H1 (cell line): ENCODE measurements at regions not wholly inside any gene's neighbourhood (a gene's known extent, or its start where the extent isn't known, plus 50 kb on each side); places are given as distances from the start of the nearest gene placed in this dataset.

Experiments
- CTCF ChIA-PET: fragments of 300-600 bp; sonication (Branson Sonifier 250); formaldehyde crosslinking; loops from one replicate; lab custom pipeline; 2021; ENCODE audit not compliant: partially characterized antibody; lab: Charles Lee
- POLR2A ChIA-PET: fragments of 300-600 bp; sonication (Branson Sonifier 250); formaldehyde crosslinking; loops from one replicate; lab custom pipeline; 2021; ENCODE audit warnings: inconsistent platforms; ENCODE audit not compliant: partially characterized antibody; lab: Charles Lee
- DNase-seq, 2 experiments: peaks; one replicate each; pipeline versions ENCODE4 v3.0.0 to v3.0.0-alpha.2; 2010 to 2022; ENCODE audit warnings: low spot score in 2 of 2, low read depth in 1 of 2, mixed read lengths in 1 of 2
- FAIRE-seq: peaks from 2 replicates; lab custom pipeline; 2011; peaks lifted over from hg19 to GRCh38; lab: Jason Lieb, UNC
- H2AFZ ChIP-seq: 2 replicates; pipeline ENCODE4 v1.8.1; 2012; ENCODE audit warnings: low read length, inconsistent platforms
- H2AK5ac ChIP-seq: 2 replicates; pipeline ENCODE4 v1.6.1; 2013; ENCODE audit warnings: low read depth, low read length
- H2BK120ac ChIP-seq: replicated peaks from 2 replicates; pipeline ENCODE3; 2013; ENCODE audit warnings: low read depth, low read length, inconsistent platforms
- H2BK12ac ChIP-seq: 2 replicates; pipeline ENCODE4 v1.6.1; 2013; ENCODE audit warnings: low read depth, low read length
- H2BK15ac ChIP-seq: 2 replicates; pipeline ENCODE4 v1.6.1; 2013; ENCODE audit warnings: low read length
- H2BK20ac ChIP-seq: 2 replicates; pipeline ENCODE4 v1.6.1; 2013; ENCODE audit warnings: low read length
- H2BK5ac ChIP-seq: 2 replicates; pipeline ENCODE4 v1.6.1; 2013; ENCODE audit warnings: low read depth, low read length
- H3K14ac ChIP-seq: 2 replicates; pipeline ENCODE4 v1.6.1; 2013; ENCODE audit warnings: inconsistent platforms; ENCODE audit not compliant: insufficient read length
- H3K18ac ChIP-seq: 2 replicates; pipeline ENCODE4 v1.6.1; 2013; ENCODE audit warnings: low read length; ENCODE audit errors: extremely low read depth
- H3K23ac ChIP-seq: 2 replicates; pipeline ENCODE4 v1.6.1; 2013; ENCODE audit warnings: inconsistent platforms; ENCODE audit not compliant: insufficient read length
- H3K23me2 ChIP-seq: 2 replicates; pipeline ENCODE4 v1.6.1; 2013; ENCODE audit warnings: low read depth, low read length
- H3K27ac ChIP-seq: 2 replicates; pipeline ENCODE4 v1.6.1; 2011; ENCODE audit warnings: low read depth, low read length, inconsistent platforms
- H3K27me3 ChIP-seq, 4 experiments: replicated peaks in 1 of 4; 1 replicate in 1 of 4; 2 replicates in 3 of 4; pipeline versions ENCODE4 v1.6.1 to v1.8.1; 2011 to 2013; ENCODE audit warnings: low read length in 3 of 4, mild to moderate bottlenecking in 3 of 4, inconsistent platforms in 2 of 4, mixed read lengths in 2 of 4, moderate library complexity in 1 of 4; ENCODE audit not compliant: control insufficient read depth in 3 of 4, insufficient read depth in 3 of 4; ENCODE audit errors: extremely low read depth in 1 of 4
- H3K36me3 ChIP-seq, 4 experiments: 2 replicates each; pipeline versions ENCODE4 v1.6.1 to v1.8.1; 2011 to 2013; ENCODE audit warnings: mild to moderate bottlenecking in 4 of 4, low read length in 3 of 4, moderate library complexity in 2 of 4, control low read depth in 1 of 4, inconsistent platforms in 1 of 4; ENCODE audit not compliant: insufficient read depth in 4 of 4, control insufficient read depth in 2 of 4
- H3K4ac ChIP-seq: replicated peaks from 2 replicates; pipeline ENCODE3; 2013; ENCODE audit warnings: low read length, low read depth, mixed read lengths, inconsistent platforms; ENCODE audit not compliant: insufficient read length
- H3K4me1 ChIP-seq, 4 experiments: replicated peaks in 1 of 4; 1 replicate in 1 of 4; 2 replicates in 3 of 4; pipeline versions ENCODE4 v1.6.1 to v1.8.1; 2011 to 2013; ENCODE audit warnings: low read length in 3 of 4, inconsistent platforms in 2 of 4, mixed read lengths in 1 of 4; ENCODE audit not compliant: insufficient read depth in 4 of 4, control insufficient read depth in 3 of 4
- H3K4me2 ChIP-seq, 2 experiments: 2 replicates each; pipeline versions ENCODE4 v1.6.1 to v1.8.1; 2011 to 2013; ENCODE audit warnings: low read depth in 2 of 2, low read length in 2 of 2, control low read depth in 1 of 2, inconsistent platforms in 1 of 2, mild to moderate bottlenecking in 1 of 2; ENCODE audit not compliant: insufficient read depth in 1 of 2
- H3K4me3 ChIP-seq, 4 experiments: fragments of 200-600, 300-600 bp in 1 of 4; sonication (generic), shearing (Covaris generic), sonication (Bioruptor Twin) in 1 of 4; 2 replicates each; pipeline versions ENCODE4 v1.5.1 to v1.8.1; 2011 to 2016; ENCODE audit warnings: low read length in 4 of 4, low read depth in 3 of 4, control low read depth in 2 of 4, inconsistent platforms in 2 of 4, mild to moderate bottlenecking in 2 of 4, mixed read lengths in 1 of 4, moderate library complexity in 1 of 4; ENCODE audit not compliant: insufficient read depth in 2 of 4; ENCODE audit errors: extremely low read depth in 1 of 4
- H3K56ac ChIP-seq: replicated peaks from 2 replicates; pipeline ENCODE3; 2013; ENCODE audit warnings: low read depth, mild to moderate bottlenecking, mixed read lengths, low read length, inconsistent platforms; ENCODE audit not compliant: insufficient read length
- H3K79me1 ChIP-seq: 2 replicates; pipeline ENCODE4 v1.6.1; 2013; ENCODE audit warnings: low read depth, low read length, control low read depth
- H3K79me2 ChIP-seq, 2 experiments: 2 replicates each; pipeline versions ENCODE4 v1.6.1 to v1.8.1; 2012 to 2013; ENCODE audit warnings: low read length in 2 of 2, mild to moderate bottlenecking in 2 of 2, inconsistent platforms in 1 of 2; ENCODE audit not compliant: insufficient read depth in 2 of 2, control insufficient read depth in 1 of 2
- H3K9ac ChIP-seq, 4 experiments: replicated peaks in 1 of 4; 1 replicate in 1 of 4; 2 replicates in 3 of 4; pipeline versions ENCODE4 v1.6.1 to v1.8.1; 2011 to 2013; ENCODE audit warnings: low read depth in 3 of 4, low read length in 3 of 4, control low read depth in 2 of 4, mild to moderate bottlenecking in 2 of 4, moderate library complexity in 2 of 4, inconsistent platforms in 1 of 4; ENCODE audit errors: extremely low read depth in 1 of 4
- H3K9me3 ChIP-seq, 2 experiments: 2 replicates each; pipeline versions ENCODE4 v1.6.1 to v1.8.1; 2012 to 2013; ENCODE audit warnings: mild to moderate bottlenecking in 2 of 2, moderate library complexity in 2 of 2, control low read depth in 1 of 2, inconsistent platforms in 1 of 2, low read depth in 1 of 2, low read length in 1 of 2, mixed read lengths in 1 of 2; ENCODE audit not compliant: insufficient read depth in 2 of 2
- H4K20me1 ChIP-seq, 2 experiments: replicated peaks in 1 of 2; 2 replicates each; pipeline versions ENCODE3 to v1.8.1; 2011 to 2013; ENCODE audit warnings: inconsistent platforms in 2 of 2, low read length in 2 of 2, mild to moderate bottlenecking in 1 of 2; ENCODE audit not compliant: insufficient read depth in 2 of 2, control insufficient read depth in 1 of 2
- H4K5ac ChIP-seq: 2 replicates; pipeline ENCODE4 v1.6.1; 2013; ENCODE audit warnings: low read length, low read depth, mixed read lengths, inconsistent platforms; ENCODE audit not compliant: insufficient read length
- H4K8ac ChIP-seq: 2 replicates; pipeline ENCODE4 v1.8.0; 2013; ENCODE audit warnings: mild to moderate bottlenecking, moderate library complexity, low read length, inconsistent platforms; ENCODE audit not compliant: insufficient read depth; ENCODE audit errors: extremely low read depth
- H4K91ac ChIP-seq: replicated peaks from 2 replicates; pipeline ENCODE3; 2013; ENCODE audit warnings: low read length, mixed read lengths, inconsistent platforms; ENCODE audit not compliant: insufficient read length
- ASH2L ChIP-seq: fragments of 200-600, 300-600 bp; sonication (generic); IDR thresholded peaks from one replicate; pipeline ENCODE4 v1.7.1; 2017; ENCODE audit warnings: low read length
- BACH1 ChIP-seq: IDR thresholded peaks from 2 replicates; pipeline ENCODE4 v1.6.1; 2012; ENCODE audit warnings: low read length, improper control_type of control experiment
- CTCF ChIP-seq, 3 experiments: IDR thresholded peaks; 1 replicate in 2 of 3; 2 replicates in 1 of 3; pipeline versions ENCODE4 v1.5.1 to v1.6.1; 2011; ENCODE audit warnings: low read length in 3 of 3, mild to moderate bottlenecking in 3 of 3, inconsistent platforms in 2 of 3, low read depth in 1 of 3, moderate library complexity in 1 of 3; ENCODE audit not compliant: insufficient read depth in 1 of 3; ENCODE audit errors: control extremely low read depth in 1 of 3
- GABPA ChIP-seq: IDR thresholded peaks from 2 replicates; pipeline ENCODE4 v1.6.1; 2011; ENCODE audit warnings: mild to moderate bottlenecking, low read length, moderate library complexity, borderline replicate concordance; ENCODE audit not compliant: insufficient read depth
- HDAC6 ChIP-seq: IDR thresholded peaks from one replicate; pipeline ENCODE4 v1.7.1; 2012; ENCODE audit warnings: low read depth, mild to moderate bottlenecking, inconsistent platforms, low read length, moderate library complexity
- MAFK ChIP-seq: IDR thresholded peaks from 2 replicates; pipeline ENCODE4 v1.6.1; 2012; ENCODE audit warnings: low read depth, mild to moderate bottlenecking, improper control_type of control experiment, low read length
- RNF2 ChIP-seq: fragments of 200-900, 300-1000 bp; sonication (generic); IDR thresholded peaks from 2 replicates; pipeline ENCODE4 v1.7.1; 2016; ENCODE audit warnings: borderline replicate concordance, low read depth, mild to moderate bottlenecking, antibody characterized with exemption, low read length; ENCODE audit not compliant: poor library complexity, severe bottlenecking; ENCODE audit errors: missing control alignments
- SIRT6 ChIP-seq: IDR thresholded peaks from one replicate; pipeline ENCODE4 v1.7.1; 2012; ENCODE audit warnings: low read length, inconsistent platforms
- ZNF274 ChIP-seq: IDR thresholded peaks from 2 replicates; pipeline ENCODE4 v1.7.0; 2012; ENCODE audit warnings: low read length, borderline replicate concordance; ENCODE audit errors: extremely low read depth
- WGBS, 2 experiments: shearing (Covaris generic) in 1 of 2; methylation state at CpG; one replicate each; pipeline versions ENCODE4 v1.1.6 to v1.1.7; 2013 to 2015; ENCODE audit warnings: low lambda C conversion rate in 2 of 2, mixed read lengths in 2 of 2, inconsistent platforms in 1 of 2, low coverage in 1 of 2, missing lambda C conversion rate in 1 of 2; ENCODE audit not compliant: insufficient replicate concordance in 2 of 2, insufficient coverage in 1 of 2, insufficient read length in 1 of 2; ENCODE audit errors: extremely low coverage in 1 of 2, missing lambda C conversion rate in 1 of 2; 5-methylcytosine and 5-hydroxymethylcytosine counted together

GRCh38 chr7:80288175-80289122 lies 153.8 kb downstream of the GNAI1 start:
- Histone ChIP-seq H3K4me3 (no peak overlapping the region), H4K91ac (no peak overlapping the region), H3K23me2 (no peaks in the 10 kb centered on the region), H4K20me1 (no peaks in the 10 kb centered on the region), H2AK5ac (no peak overlapping the region), H3K79me1 (no peaks in the 10 kb centered on the region), H3K23ac (no peak overlapping the region), H3K4me1 (no peaks in the 10 kb centered on the region), H2BK120ac (no peak overlapping the region), H2BK15ac (0 out of 2 replicates have a peak overlapping the region, but pooled peaks have one; percentile 72), H2BK12ac (no peak overlapping the region; the same call in 1 of the 2 replicates), H3K14ac (no peak overlapping the region), H3K9ac (no peak overlapping the region), H2AFZ (no peak overlapping the region), H2BK5ac (no peak overlapping the region), H3K36me3 (no peaks in the 10 kb centered on the region), H3K56ac (no peak overlapping the region), H4K8ac (no peak overlapping the region), H4K5ac (no peak overlapping the region), H3K79me2 (no peaks in the 10 kb centered on the region), H3K18ac (no peak overlapping the region; the same call in 1 of the 2 replicates), H3K4ac (no peak overlapping the region), H3K9me3 (no peaks in the 10 kb centered on the region), H3K27me3 (no peaks in the 10 kb centered on the region; a peak in 1 of 7 replicates), H2BK20ac (no peak overlapping the region), H3K27ac (no peak overlapping the region), H3K4me2 (no peak overlapping the region)
- peak in 1 of 2 experiments; percentile 5 for DNase-seq
- no peak for FAIRE-seq
- CTCF ChIA-PET = interaction anchor here (0.5 to 2.0 kb wide), 11 partner anchors 12 to 228 kb away, joined by 3 to 17 read pairs (median 4); partner anchors contain the start of gene GNAI1
- POLR2A ChIA-PET = no interaction called here
- WGBS, 2 experiments = 86% methylated on average over 4 of the region's 4 CpGs; no CpG with 5 or more reads in 1 of the 2 experiments
- peak in 2 of 3 experiments; percentile 44 to 46; a peak in 3 of 4 replicates for TF ChIP-seq CTCF (IDR thresholded peaks at IDR 0.05; ENCODE audit: control extremely low read depth in 1 of 3, insufficient read depth in 1 of 3, low read depth in 1 of 3, low read length in 3 of 3)
- TF ChIP-seq ASH2L = no peak
- no peak for TF ChIP-seq ZNF274
- TF ChIP-seq SIRT6 = no peak
- TF ChIP-seq GABPA = no peak
- no peak for TF ChIP-seq BACH1
- TF ChIP-seq MAFK = no peak
- TF ChIP-seq HDAC6 = no peak
- no peak for TF ChIP-seq RNF2
